ENCODE measurements at regions not wholly inside any gene's neighbourhood (a gene's known extent, or its start where the extent isn't known, plus 50 kb on each side); places are given as distances from the start of the nearest gene placed in this dataset.

DNA sequence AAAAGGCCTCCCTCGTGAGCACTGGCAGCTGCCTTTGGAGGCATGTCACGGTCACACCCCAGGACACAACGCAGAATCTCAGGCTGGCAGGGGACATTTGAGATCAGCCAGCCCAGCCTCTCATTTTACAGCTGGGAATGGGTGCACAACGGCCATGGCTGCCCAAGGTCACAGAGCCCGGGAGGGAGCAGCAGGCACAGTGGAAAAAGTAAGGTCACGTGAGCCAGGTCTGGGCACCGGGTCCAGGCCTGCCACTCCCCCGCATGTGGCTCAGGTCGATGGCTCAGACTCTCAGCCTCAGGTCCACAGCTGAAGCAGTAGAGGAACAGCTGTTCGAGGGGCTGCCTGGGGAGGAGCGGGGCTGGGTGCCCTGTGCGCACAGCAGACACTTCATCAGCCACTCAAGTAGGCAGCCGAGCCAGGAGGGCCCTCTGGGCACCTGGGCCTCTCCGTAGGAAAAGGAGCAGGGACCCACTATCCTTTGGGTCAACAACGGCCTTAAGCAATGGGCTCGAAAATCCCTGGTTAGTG is 260.6 kb downstream of the GOLGA6L6 start:
- TF ChIP-seq, protein P1, sequence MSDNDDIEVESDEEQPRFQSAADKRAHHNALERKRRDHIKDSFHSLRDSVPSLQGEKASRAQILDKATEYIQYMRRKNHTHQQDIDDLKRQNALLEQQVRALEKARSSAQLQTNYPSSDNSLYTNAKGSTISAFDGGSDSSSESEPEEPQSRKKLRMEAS (IDR thresholded peaks at IDR 0.05; ENCODE audit: low read depth, low read length): no peak
- TF ChIP-seq, protein P2, sequence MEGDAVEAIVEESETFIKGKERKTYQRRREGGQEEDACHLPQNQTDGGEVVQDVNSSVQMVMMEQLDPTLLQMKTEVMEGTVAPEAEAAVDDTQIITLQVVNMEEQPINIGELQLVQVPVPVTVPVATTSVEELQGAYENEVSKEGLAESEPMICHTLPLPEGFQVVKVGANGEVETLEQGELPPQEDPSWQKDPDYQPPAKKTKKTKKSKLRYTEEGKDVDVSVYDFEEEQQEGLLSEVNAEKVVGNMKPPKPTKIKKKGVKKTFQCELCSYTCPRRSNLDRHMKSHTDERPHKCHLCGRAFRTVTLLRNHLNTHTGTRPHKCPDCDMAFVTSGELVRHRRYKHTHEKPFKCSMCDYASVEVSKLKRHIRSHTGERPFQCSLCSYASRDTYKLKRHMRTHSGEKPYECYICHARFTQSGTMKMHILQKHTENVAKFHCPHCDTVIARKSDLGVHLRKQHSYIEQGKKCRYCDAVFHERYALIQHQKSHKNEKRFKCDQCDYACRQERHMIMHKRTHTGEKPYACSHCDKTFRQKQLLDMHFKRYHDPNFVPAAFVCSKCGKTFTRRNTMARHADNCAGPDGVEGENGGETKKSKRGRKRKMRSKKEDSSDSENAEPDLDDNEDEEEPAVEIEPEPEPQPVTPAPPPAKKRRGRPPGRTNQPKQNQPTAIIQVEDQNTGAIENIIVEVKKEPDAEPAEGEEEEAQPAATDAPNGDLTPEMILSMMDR (IDR thresholded peaks at IDR 0.05; ENCODE audit: low read depth, low read length): no peak
- TF ChIP-seq POLR2A (IDR thresholded peaks at IDR 0.05; ENCODE audit: extremely low read depth, insufficient read length): no peak
- no peak for TF ChIP-seq MYC (IDR thresholded peaks at IDR 0.05; ENCODE audit: low read depth, low read length)

Data from NB4 (cell line).